ENCODE measurements at regions not wholly inside any gene's neighbourhood (a gene's known extent, or its start where the extent isn't known, plus 50 kb on each side); places are given as distances from the start of the nearest gene placed in this dataset.

GRCh38 chr1:219347921-219348391 lies 174.3 kb downstream of the LYPLAL1 start:
- DNase-seq = peak; percentile 18
- no peaks in the 10 kb centered on the region for H3K27me3 ChIP-seq
- no peaks in the 10 kb centered on the region for H3K9me3 ChIP-seq
- no peak overlapping the region for H3K9ac ChIP-seq (ENCODE audit: low read depth in 2 of 2, low read length in 2 of 2)
- TF ChIP-seq, protein P1, sequence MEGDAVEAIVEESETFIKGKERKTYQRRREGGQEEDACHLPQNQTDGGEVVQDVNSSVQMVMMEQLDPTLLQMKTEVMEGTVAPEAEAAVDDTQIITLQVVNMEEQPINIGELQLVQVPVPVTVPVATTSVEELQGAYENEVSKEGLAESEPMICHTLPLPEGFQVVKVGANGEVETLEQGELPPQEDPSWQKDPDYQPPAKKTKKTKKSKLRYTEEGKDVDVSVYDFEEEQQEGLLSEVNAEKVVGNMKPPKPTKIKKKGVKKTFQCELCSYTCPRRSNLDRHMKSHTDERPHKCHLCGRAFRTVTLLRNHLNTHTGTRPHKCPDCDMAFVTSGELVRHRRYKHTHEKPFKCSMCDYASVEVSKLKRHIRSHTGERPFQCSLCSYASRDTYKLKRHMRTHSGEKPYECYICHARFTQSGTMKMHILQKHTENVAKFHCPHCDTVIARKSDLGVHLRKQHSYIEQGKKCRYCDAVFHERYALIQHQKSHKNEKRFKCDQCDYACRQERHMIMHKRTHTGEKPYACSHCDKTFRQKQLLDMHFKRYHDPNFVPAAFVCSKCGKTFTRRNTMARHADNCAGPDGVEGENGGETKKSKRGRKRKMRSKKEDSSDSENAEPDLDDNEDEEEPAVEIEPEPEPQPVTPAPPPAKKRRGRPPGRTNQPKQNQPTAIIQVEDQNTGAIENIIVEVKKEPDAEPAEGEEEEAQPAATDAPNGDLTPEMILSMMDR (IDR thresholded peaks at IDR 0.05) = no peak
- no peaks in the 10 kb centered on the region for H3K4me1 ChIP-seq
- no peak overlapping the region for H3K27ac ChIP-seq
- no peak overlapping the region for H3K4me3 ChIP-seq
- no peaks in the 10 kb centered on the region for H3K36me3 ChIP-seq
- intact Hi-C loops (cut with DNase I) = no loop called here

- no peak for DNase-seq
- intact Hi-C loops (cut with DNase I) = no loop called here
- H3K27me3 ChIP-seq = no peaks in the 10 kb centered on the region
- TF ChIP-seq, protein P1 (IDR thresholded peaks at IDR 0.05) = no peak
- no peaks in the 10 kb centered on the region for H3K9me3 ChIP-seq
- no peak overlapping the region for H3K4me3 ChIP-seq
- no peaks in the 10 kb centered on the region for H3K36me3 ChIP-seq
- no peak overlapping the region for H3K9ac ChIP-seq (ENCODE audit: low read depth in 2 of 2, low read length in 2 of 2)
- H3K4me1 ChIP-seq = no peaks in the 10 kb centered on the region
- H3K27ac ChIP-seq = no peak overlapping the region
Observed at GRCh38 chr1:219347376-219347775, 173.7 kb downstream of the LYPLAL1 start.

- TF ChIP-seq, protein P1 (IDR thresholded peaks at IDR 0.05) = no peak
- Histone ChIP-seq H3K36me3 (no peaks in the 10 kb centered on the region), H3K9ac (ENCODE audit: low read depth in 2 of 2, low read length in 2 of 2) (no peak overlapping the region), H3K9me3 (no peaks in the 10 kb centered on the region), H3K27ac (no peak overlapping the region), H3K4me3 (no peak overlapping the region), H3K4me1 (no peaks in the 10 kb centered on the region), H3K27me3 (no peaks in the 10 kb centered on the region)
- no peak for DNase-seq
- intact Hi-C loops (cut with DNase I) = no loop called here
Observed at GRCh38 chr1:219345953-219346352, 172.3 kb downstream of the LYPLAL1 start.

DNA sequence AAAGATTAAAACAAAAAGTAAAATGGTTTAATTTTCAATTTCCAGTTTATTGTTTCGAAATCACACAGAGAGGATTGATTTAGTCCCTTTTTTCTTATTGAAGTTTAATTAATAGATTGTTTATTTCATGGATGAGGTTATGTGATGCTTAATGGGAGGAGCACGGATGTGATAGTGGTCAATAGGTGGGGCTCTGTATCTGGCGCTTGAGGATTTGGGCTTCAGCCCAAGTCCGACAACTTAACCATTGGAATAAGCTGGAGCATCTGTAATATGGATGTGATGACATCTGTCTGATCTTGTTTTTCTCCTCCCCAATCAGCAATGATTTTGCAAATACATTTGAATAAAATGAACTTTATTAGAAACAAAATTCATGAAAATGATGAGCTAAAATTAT lies 169.2 kb downstream of the LYPLAL1 start:
- Histone ChIP-seq H3K4me1 (no peaks in the 10 kb centered on the region), H3K27me3 (no peaks in the 10 kb centered on the region), H3K27ac (no peak overlapping the region), H3K9ac (ENCODE audit: low read depth in 2 of 2, low read length in 2 of 2) (no peak overlapping the region), H3K36me3 (no peaks in the 10 kb centered on the region), H3K9me3 (no peaks in the 10 kb centered on the region), H3K4me3 (no peak overlapping the region)
- intact Hi-C loops (cut with DNase I) = no loop called here
- no peak for DNase-seq
- TF ChIP-seq, protein P1 (IDR thresholded peaks at IDR 0.05) = no peak

DNA sequence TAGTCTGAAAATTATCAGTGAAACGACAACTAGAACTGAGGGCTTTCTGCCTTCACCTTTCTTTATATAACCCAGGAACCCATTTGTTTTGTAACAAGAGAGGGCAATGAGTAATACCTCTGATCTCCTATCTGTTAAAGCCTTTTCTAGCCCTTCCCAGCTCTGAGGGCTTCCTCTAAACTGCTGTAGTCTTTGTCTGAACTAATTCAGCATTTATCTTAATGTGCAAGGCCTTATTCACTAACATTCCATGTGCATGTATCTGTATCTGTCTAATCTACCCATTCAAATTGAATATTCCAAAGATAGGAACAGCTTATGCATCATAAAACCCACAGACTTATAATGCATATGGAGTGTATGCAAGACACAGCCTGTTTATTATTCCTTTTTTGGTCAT lies 167.1 kb downstream of the LYPLAL1 start:
- no peaks in the 10 kb centered on the region for H3K9me3 ChIP-seq
- no peaks in the 10 kb centered on the region for H3K27me3 ChIP-seq
- no peaks in the 10 kb centered on the region for H3K36me3 ChIP-seq
- no peaks in the 10 kb centered on the region for H3K4me1 ChIP-seq
- H3K9ac ChIP-seq (ENCODE audit: low read depth in 2 of 2, low read length in 2 of 2) = no peak overlapping the region
- TF ChIP-seq, protein P1 (IDR thresholded peaks at IDR 0.05) = no peak
- no peak overlapping the region for H3K27ac ChIP-seq
- DNase-seq = no peak
- no peak overlapping the region for H3K4me3 ChIP-seq
- intact Hi-C loops (cut with DNase I) = no loop called here

- Histone ChIP-seq H3K27me3 (no peaks in the 10 kb centered on the region), H3K4me1 (no peaks in the 10 kb centered on the region), H3K4me3 (no peak overlapping the region), H3K36me3 (no peaks in the 10 kb centered on the region), H3K9ac (ENCODE audit: low read depth in 2 of 2, low read length in 2 of 2) (no peak overlapping the region), H3K27ac (no peak overlapping the region), H3K9me3 (no peaks in the 10 kb centered on the region)
- intact Hi-C loops (cut with DNase I) = no loop called here
- TF ChIP-seq, protein P1 (IDR thresholded peaks at IDR 0.05) = no peak
- DNase-seq = no peak
Observed at GRCh38 chr1:219339466-219339865, 165.8 kb downstream of the LYPLAL1 start.

All from colonic mucosa (tissue), 4 donors.